ENCODE measurements at regions not wholly inside any gene's neighbourhood (a gene's known extent, or its start where the extent isn't known, plus 50 kb on each side); places are given as distances from the start of the nearest gene placed in this dataset.

- H3K4me3 Mint-ChIP-seq, result no peak overlapping the region
- H2BK120ac ChIP-seq (ENCODE audit: low read depth, low read length, poor library complexity, severe bottlenecking), result no peak overlapping the region
- no peaks in the 10 kb centered on the region for H3K79me2 ChIP-seq (ENCODE audit: insufficient read depth, low read length)
- no peak overlapping the region for H3K14ac ChIP-seq (ENCODE audit: insufficient read depth, low read length)
- TF ChIP-seq CTCF (conservative IDR thresholded peaks at IDR 0.05), result no peak
- H3K27ac ChIP-seq (ENCODE audit: insufficient read length, low read depth, low read length), result no peak overlapping the region
- H3K36me3 Mint-ChIP-seq (ENCODE audit: insufficient read depth in 1 of 3, low read depth in 3 of 3), result peaks cover 2 to 9% (median 9%) of the 10 kb centered on the region in 3 experiments; a peak in 6 of 7 replicates
- no peak overlapping the region for H4K91ac ChIP-seq (ENCODE audit: insufficient read length, low read depth, low read length)
- H3K9me3 Mint-ChIP-seq, result peaks cover 12 to 13% of the 10 kb centered on the region in 2 experiments; a peak in 4 of 5 replicates
- no peak overlapping the region for H2BK5ac ChIP-seq (ENCODE audit: insufficient read length, low read length)
- H4K20me1 ChIP-seq (ENCODE audit: control insufficient read depth, insufficient read depth, insufficient read length), result no peaks in the 10 kb centered on the region
- no peak overlapping the region for H2AK5ac ChIP-seq (ENCODE audit: insufficient read length, low read length)
- H3K23me2 ChIP-seq (ENCODE audit: insufficient read length, low read depth, low read length, poor library complexity, severe bottlenecking), result no peaks in the 10 kb centered on the region
- no peak overlapping the region for H3T11ph ChIP-seq (ENCODE audit: low read length)
- no CpG with 5 or more reads among the region's 1 CpG for WGBS (ENCODE audit: extremely low coverage, insufficient read length, low lambda C conversion rate)
- H3K79me1 ChIP-seq (ENCODE audit: insufficient read depth, low read depth, low read length, poor library complexity, severe bottlenecking), result no peaks in the 10 kb centered on the region
- no peak overlapping the region for H3K18ac ChIP-seq (ENCODE audit: insufficient read length, low read depth, low read length)
- H4K8ac ChIP-seq (replicated peaks; ENCODE audit: insufficient read length, low read depth, low read length), result no peak overlapping the region
- no peak overlapping the region for H3K4ac ChIP-seq (ENCODE audit: low read depth, low read length)
- no peak for DNase-seq
- no peak overlapping the region for H2AFZ ChIP-seq (ENCODE audit: low read length)
- H3K56ac ChIP-seq (ENCODE audit: insufficient read length, low read depth, low read length), result no peak overlapping the region
- no peak overlapping the region for H3K4me2 ChIP-seq (ENCODE audit: insufficient read depth, insufficient read length, low read length)
- no peak overlapping the region for H2BK20ac ChIP-seq (ENCODE audit: low read depth, low read length, poor library complexity, severe bottlenecking)
- H3K27me3 Mint-ChIP-seq (ENCODE audit: low read depth), result no peaks in the 10 kb centered on the region; the same call in none of the 2 replicates
- no peaks in the 10 kb centered on the region for H3K27me3 ChIP-seq (ENCODE audit: insufficient read depth, low read length)
- H4K5ac ChIP-seq (ENCODE audit: insufficient read length, low read depth, low read length), result no peak overlapping the region
- H2BK15ac ChIP-seq (ENCODE audit: low read depth, low read length), result no peak overlapping the region
- peaks cover 9 to 10% of the 10 kb centered on the region in 2 experiments for H3K4me1 Mint-ChIP-seq
- H3K27ac Mint-ChIP-seq, result no peak overlapping the region
- H2BK12ac ChIP-seq (ENCODE audit: insufficient read length, low read depth, low read length), result no peak overlapping the region
- H3K23ac ChIP-seq (ENCODE audit: insufficient read length, low read depth, low read length), result no peak overlapping the region
- H3K9me3 ChIP-seq (ENCODE audit: control insufficient read depth, low read depth, low read length), result no peaks in the 10 kb centered on the region
- H3K4me1 ChIP-seq (ENCODE audit: insufficient read depth, low read length), result no peaks in the 10 kb centered on the region
- no peak overlapping the region for H3K9ac ChIP-seq (ENCODE audit: extremely low read depth, insufficient read length, low read length)
Measured at GRCh38 chr1:235006132-235006721, 122.4 kb downstream of the TOMM20 start.

All from H9 (cell line).